ENCODE measurements at regions not wholly inside any gene's neighbourhood (a gene's known extent, or its start where the extent isn't known, plus 50 kb on each side); places are given as distances from the start of the nearest gene placed in this dataset.

- DNase-seq (ENCODE audit: low spot score), result no peak
Observed at GRCh38 chr12:111222027-111222414, 146.9 kb downstream of the PHETA1 start.

- no peak for DNase-seq (ENCODE audit: low spot score)
Observed at GRCh38 chr12:111221062-111222026, 147.6 kb downstream of the PHETA1 start.

GRCh38 chr12:111220363-111220762, 148.5 kb downstream of the PHETA1 start:
- no peak for DNase-seq (ENCODE audit: low spot score)

GRCh38 chr12:111219440-111219839, 149.5 kb downstream of the PHETA1 start:
- DNase-seq (ENCODE audit: low spot score), result no peak

DNA sequence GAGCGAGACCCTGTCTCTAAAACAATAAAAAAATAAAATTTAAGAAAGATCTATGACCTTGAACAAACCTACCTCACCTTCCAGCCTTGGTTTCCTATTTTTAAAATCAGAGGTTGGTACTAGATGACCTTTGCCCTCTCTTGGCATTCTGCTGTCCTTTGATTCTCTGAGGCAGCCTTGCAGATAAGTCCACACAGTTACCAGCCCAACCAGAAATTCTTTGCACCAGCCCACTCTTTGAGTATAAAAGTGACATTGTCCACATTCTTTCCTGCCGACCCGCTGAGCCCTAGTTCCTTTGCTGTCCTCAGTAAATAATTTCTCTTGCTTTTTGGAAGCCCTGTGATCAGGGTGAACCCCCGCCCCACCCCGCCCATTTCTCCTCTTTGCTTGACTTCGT, 150.4 kb downstream of the PHETA1 start:
- no peak for DNase-seq (ENCODE audit: low spot score)

DNA sequence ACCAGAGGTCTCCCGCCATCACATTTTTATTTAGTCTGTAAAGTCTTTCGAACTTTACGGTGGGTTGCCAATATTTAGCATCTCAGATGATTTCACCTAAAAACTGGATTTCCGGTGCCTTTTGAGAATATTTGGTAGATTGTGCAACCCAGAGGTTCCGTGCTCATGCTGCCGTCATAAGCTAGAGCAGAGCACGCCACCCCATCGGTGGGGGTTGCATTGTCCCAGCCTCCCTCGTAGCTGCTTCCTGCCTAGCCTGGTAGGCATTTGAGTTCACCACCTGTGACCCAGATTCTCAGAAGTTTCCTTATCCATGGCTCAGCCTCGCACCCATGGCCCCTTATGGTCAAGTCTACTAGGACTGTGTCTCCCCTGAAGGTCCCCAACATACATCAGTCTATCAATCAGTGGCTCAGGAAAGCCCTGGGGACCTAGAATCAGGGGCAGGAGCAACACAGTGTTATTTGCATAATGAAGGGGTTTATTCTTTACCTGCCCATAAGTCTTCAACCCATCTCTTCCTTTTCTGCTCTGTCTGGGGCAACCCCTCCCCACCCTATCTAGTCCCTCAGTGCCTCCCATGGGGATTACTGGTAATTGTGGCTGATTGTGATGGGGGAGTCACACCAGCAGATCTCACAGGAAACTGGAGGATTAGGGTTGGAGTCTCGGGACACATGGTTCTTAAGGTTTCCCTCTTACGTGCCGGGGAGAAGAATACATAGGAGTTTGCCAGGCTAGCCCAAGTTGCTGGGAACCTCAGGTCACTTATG, 152.3 kb downstream of the PHETA1 start:
- no peak for DNase-seq (ENCODE audit: low spot score)

DNA sequence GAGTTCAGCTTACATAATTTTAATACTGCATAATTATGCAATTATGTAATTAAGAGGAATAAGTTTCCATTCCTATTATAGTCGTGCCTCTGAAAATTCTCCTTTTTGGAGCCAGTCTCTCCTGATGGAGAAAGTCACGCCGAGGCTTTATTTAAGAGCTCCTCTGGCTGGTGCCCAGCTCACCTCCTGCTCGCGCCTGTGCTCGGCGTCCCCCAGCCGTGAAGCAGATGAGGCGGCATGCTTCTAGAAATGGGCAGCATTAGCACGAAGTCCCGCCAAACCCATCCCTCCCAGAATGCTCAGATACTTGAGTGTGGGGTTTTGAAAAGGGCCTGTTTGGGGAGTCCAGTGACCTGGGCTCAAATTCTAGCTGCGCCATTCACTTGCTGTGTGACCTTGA, 153.0 kb downstream of the PHETA1 start:
- no peak for DNase-seq (ENCODE audit: low spot score)

DNA sequence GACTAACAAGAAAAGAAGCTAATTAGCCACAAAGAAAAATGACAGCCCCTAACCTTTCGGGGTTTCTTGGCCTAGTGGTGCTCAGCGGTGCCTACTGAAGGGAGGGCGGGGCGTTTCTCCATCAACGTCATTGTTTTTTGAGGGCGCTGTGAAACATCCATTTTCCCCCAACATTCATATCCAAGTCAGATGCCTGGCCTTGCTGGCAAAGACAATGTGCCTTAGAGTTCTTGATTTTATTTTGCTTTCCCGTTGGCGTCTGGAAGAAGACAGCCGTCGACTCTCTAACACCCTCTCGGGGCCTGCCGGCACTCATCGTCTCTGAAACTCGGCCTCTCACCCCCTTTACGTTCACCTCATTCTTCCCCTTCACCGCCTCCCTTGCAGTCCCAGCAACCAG, 154.5 kb downstream of the PHETA1 start:
- DNase-seq (ENCODE audit: low spot score), result no peak

DNA sequence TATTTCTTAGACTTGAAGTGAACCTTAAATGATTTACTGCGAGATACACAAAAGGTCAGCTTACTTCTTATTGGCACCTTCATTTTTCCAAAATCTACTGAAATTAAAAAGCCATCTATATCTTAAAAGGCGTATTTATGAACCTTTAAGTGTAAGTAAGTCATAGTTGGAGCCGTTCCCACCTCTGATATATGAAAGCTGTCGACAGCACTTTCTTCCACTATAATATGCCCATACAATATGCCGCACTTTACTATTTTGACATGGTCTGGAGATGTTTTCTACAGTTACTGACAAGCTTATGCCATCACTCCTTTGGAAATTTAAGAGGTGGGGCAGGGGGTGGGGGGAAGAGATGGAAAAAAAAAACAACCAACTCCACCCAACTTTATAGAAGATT, 155.3 kb downstream of the PHETA1 start:
- DNase-seq (ENCODE audit: low spot score), result no peak

DNA sequence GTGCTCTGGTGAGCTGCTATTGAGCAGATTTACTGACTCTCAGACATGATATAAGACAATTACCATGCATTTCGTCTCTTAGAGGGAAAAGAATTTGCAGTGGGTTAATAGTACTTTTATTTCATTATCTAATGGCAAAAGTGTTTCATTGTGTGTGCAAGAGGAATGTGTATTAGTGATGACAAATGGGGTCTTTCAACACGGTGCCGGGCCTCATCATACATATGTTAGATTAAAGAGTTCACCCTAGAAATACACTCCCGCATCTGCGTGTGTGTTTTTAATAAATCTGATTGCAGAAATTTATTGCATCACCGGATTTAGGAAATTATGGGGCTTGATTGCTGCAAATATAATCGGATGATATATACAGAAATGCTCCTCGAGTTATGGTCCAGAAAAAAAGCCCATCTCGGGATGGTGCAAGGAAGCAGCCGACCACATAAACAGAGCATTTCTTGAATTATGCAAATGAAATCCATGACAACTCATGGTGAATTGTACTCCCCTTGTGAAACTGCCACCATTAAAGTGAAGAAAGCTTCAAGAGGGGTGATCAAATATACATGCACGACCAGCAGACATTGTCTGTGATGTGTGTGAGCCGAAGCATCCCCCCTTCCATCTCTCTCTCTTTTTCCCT, 156.0 kb downstream of the PHETA1 start:
- no peak for DNase-seq (ENCODE audit: low spot score)

DNA sequence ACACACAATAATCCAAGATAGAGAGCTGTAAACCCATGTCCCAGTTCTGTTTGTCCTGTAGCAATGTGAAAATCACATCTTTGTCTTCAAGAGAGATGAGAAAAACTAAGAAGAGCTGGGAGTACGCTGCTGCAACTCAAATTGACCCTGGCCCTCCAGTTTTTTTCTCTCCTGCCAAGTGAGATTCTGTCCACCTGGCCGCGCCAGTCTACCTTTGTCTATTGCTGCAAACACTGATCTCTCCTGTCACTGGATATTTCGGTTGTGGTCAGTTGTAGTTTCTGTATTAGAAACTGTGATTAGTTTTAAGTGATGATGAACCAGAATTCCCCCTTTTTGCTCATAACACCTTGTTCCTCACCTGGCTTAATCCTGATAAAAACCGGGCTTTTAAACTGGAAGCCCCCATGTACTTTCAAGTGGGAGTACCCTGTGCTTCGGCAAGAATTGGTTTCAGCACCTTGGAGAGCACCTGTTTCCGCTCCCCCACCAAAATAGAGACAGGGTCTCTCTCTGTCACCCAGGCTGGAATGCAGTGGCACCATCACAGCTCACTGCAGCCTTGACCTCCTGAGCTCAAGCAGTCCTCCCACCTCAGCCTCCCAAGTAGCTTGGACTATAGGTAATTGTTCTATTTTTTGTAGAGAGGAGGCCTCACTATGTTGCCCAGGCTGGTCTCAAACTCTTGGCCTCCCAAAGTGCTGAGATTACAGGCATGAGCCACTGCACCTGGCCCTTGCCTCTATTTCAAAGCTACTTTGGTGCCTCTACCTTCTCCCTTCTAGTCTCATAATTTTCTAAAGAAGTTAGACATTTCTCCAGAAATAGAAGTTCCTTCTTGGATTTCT, 156.8 kb downstream of the PHETA1 start:
- DNase-seq (ENCODE audit: low spot score), result no peak

DNA sequence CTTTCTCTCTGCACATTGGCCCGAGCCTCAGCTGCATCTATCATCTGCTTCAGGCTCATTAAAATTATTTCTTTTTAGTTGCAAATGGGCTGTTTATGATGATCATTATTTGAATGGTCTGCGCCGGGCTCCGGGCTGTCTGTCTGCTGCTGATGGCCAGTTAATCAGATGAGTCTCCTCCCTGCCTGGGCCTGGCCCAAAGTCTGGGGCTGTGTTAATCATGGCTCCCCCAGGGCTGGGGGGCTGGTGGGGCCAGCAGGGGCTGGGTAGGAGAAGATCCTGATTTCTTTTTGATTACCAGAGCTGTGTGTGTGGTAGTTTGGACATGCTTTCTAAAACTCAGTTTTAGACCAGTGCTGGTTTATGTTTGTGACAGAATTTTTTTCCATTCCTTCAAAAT, 159.1 kb downstream of the PHETA1 start:
- DNase-seq (ENCODE audit: low spot score), result no peak

DNA sequence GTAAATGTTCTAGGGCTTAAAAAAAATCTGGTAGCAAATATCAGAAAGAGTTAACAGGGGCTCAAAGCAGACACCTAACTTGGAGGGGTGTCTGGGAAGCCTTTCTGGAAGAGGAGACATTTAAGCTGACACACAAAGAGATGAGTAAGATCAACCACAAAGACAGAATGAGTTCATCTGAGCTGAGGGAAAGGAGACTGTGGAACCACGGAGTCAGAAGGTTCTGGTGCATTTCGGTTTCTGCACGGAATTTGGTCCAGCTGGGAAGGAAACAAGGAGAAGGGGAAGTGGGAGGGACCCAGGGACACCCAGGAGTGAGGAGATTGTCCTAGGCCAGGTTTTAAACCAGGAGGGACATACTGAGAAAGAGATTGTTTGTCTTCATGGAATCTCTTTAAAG, 161.1 kb downstream of the PHETA1 start:
- no peak for DNase-seq (ENCODE audit: low spot score)

GRCh38 chr12:111204788-111205241, 164.1 kb downstream of the PHETA1 start:
- DNase-seq (ENCODE audit: low spot score), result no peak

DNA sequence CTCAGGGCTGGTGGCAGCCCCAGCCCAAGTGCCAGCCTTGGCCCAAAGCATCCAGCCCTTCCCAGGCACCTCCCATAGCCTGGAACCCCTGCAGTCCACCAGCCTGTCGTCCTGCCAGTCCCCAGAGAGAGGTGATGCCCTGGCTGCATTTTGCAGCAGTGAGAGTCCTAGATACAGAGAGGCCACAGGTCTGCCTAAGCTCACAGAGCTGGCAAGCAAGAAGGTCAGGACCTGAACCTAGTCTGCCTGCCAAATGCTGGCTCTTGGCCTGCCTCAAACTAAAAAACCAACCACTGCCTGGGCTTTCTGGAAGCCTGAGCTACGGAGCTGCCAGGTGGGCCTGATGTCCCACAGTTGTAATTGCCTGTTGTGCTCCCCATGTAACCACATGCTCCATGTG, 164.9 kb downstream of the PHETA1 start:
- no peak for DNase-seq (ENCODE audit: low spot score)

GRCh38 chr12:111203446-111203845, 165.4 kb downstream of the PHETA1 start:
- DNase-seq (ENCODE audit: low spot score), result no peak

DNA sequence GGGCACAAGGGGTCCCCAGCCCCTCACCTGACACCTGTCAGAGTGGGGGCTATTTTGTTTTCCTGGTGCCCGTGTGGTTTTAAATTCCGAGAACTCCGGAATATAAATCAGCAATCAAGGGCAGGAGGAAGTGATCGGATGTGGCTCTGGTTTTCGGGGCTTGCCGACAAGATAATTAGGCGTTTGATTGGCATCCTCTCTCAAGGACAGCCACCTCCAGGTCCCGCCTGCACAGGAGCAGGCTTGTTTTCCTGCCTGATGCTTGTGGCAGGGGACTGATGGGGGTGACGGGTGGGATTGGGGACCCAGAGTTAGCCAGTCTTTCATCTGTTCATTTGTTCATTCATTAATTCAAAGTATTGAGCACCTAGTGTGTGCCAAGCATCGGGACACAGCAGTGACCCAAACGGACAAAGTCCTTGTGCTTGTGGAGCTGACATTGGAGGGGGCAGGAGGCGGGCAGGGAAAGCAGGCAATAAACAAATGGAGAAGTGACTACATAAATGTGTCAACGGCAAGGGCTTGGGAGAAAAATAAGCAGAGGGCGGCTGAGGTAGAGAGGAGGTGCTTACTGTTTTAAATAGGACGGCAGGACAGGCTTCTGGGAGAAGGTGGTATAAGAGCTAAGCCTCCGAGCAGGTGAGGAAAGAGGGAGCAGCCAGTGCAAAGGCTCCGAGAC, 166.5 kb downstream of the PHETA1 start:
- no peak for DNase-seq (ENCODE audit: low spot score)

GRCh38 chr12:111201495-111202236, 167.2 kb downstream of the PHETA1 start:
- no peak for DNase-seq (ENCODE audit: low spot score)

DNA sequence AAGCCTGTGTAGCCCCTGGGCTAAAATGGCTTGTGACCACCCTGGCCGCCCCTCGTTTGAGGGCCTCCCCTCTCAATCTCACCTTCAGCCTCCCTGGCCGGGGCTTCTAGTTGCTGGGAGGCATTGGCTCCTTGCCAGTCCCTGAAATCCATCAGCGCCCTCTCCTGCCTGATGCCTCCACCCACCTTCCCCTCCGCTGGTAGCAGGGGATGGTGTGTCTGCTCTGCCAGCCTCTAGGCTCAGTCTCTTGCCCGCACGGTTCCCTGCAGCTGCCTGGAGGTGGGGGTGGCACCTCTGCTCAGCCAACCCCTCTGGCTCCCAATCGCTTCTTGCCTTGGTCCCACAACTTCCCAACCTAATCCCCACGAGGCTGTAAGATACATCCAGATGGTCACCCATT, 167.9 kb downstream of the PHETA1 start:
- DNase-seq (ENCODE audit: low spot score), result no peak

GRCh38 chr12:111197376-111197944, 171.4 kb downstream of the PHETA1 start:
- DNase-seq (ENCODE audit: low spot score), result no peak

Measured in hepatic stellate cell (primary cell).